ENCODE measurements at regions not wholly inside any gene's neighbourhood (a gene's known extent, or its start where the extent isn't known, plus 50 kb on each side); places are given as distances from the start of the nearest gene placed in this dataset.
"Not testable (repeated sequence)": the region's sequence is repeated elsewhere in the genome, so short reads cannot be mapped to it uniquely, and the experiment has no call there.

GRCh38 chr2:226466124-226466523 lies 333.5 kb downstream of the IRS1 start:
- Histone ChIP-seq H3K4me1 (ENCODE audit: insufficient read depth, insufficient read length) (no peaks in the 10 kb centered on the region), H3K9me3 (ENCODE audit: insufficient read depth, low read length) (no peaks in the 10 kb centered on the region), H3K9ac (ENCODE audit: insufficient read length, low read depth) (no peak overlapping the region), H3K27me3 (ENCODE audit: insufficient read depth, insufficient read length) (no peaks in the 10 kb centered on the region), H3K4me3 (ENCODE audit: insufficient read length, low read depth) (no peak overlapping the region), H3K36me3 (ENCODE audit: insufficient read depth, insufficient read length, low read length) (no peaks in the 10 kb centered on the region)
- TF ChIP-seq ZNF274 (IDR thresholded peaks at IDR 0.05; ENCODE audit: low read depth, low read length) (no peak), SUZ12 (IDR thresholded peaks at IDR 0.05; ENCODE audit: extremely low read depth, insufficient read depth, insufficient read length) (no peak), YY1 (IDR thresholded peaks at IDR 0.05; ENCODE audit: insufficient read depth, insufficient read length) (no peak)
- no peak for DNase-seq (ENCODE audit: low read depth, low spot score)

- Histone ChIP-seq H3K27me3 (ENCODE audit: insufficient read depth, insufficient read length) (no peaks in the 10 kb centered on the region), H3K4me1 (ENCODE audit: insufficient read depth, insufficient read length) (no peaks in the 10 kb centered on the region), H3K9me3 (ENCODE audit: insufficient read depth, low read length) (no peaks in the 10 kb centered on the region), H3K9ac (ENCODE audit: insufficient read length, low read depth) (no peak overlapping the region), H3K36me3 (ENCODE audit: insufficient read depth, insufficient read length, low read length) (no peaks in the 10 kb centered on the region), H3K4me3 (ENCODE audit: insufficient read length, low read depth) (no peak overlapping the region)
- DNase-seq (ENCODE audit: low read depth, low spot score) = no peak
- TF ChIP-seq SUZ12 (IDR thresholded peaks at IDR 0.05; ENCODE audit: extremely low read depth, insufficient read depth, insufficient read length) (no peak), YY1 (IDR thresholded peaks at IDR 0.05; ENCODE audit: insufficient read depth, insufficient read length) (no peak), ZNF274 (IDR thresholded peaks at IDR 0.05; ENCODE audit: low read depth, low read length) (no peak)
These were observed 335.2 kb downstream of the IRS1 start for GRCh38 chr2:226464380-226464779.

GRCh38 chr2:226463154-226463553 lies 336.5 kb downstream of the IRS1 start:
- Histone ChIP-seq H3K36me3 (ENCODE audit: insufficient read depth, insufficient read length, low read length) (no peaks in the 10 kb centered on the region), H3K4me1 (ENCODE audit: insufficient read depth, insufficient read length) (no peaks in the 10 kb centered on the region), H3K9me3 (ENCODE audit: insufficient read depth, low read length) (no peaks in the 10 kb centered on the region), H3K9ac (ENCODE audit: insufficient read length, low read depth) (no peak overlapping the region), H3K4me3 (ENCODE audit: insufficient read length, low read depth) (no peak overlapping the region), H3K27me3 (ENCODE audit: insufficient read depth, insufficient read length) (no peaks in the 10 kb centered on the region)
- TF ChIP-seq ZNF274 (IDR thresholded peaks at IDR 0.05; ENCODE audit: low read depth, low read length) = no peak
- no peak for TF ChIP-seq SUZ12 (IDR thresholded peaks at IDR 0.05; ENCODE audit: extremely low read depth, insufficient read depth, insufficient read length)
- TF ChIP-seq YY1 (IDR thresholded peaks at IDR 0.05; ENCODE audit: insufficient read depth, insufficient read length) = no peak
- no peak for DNase-seq (ENCODE audit: low read depth, low spot score)

GRCh38 chr2:226461981-226462380 lies 337.6 kb downstream of the IRS1 start:
- Histone ChIP-seq H3K36me3 (ENCODE audit: insufficient read depth, insufficient read length, low read length) (no peaks in the 10 kb centered on the region), H3K27me3 (ENCODE audit: insufficient read depth, insufficient read length) (no peaks in the 10 kb centered on the region), H3K4me1 (ENCODE audit: insufficient read depth, insufficient read length) (no peaks in the 10 kb centered on the region), H3K4me3 (ENCODE audit: insufficient read length, low read depth) (no peak overlapping the region), H3K9me3 (ENCODE audit: insufficient read depth, low read length) (no peaks in the 10 kb centered on the region), H3K9ac (ENCODE audit: insufficient read length, low read depth) (no peak overlapping the region)
- TF ChIP-seq SUZ12 (IDR thresholded peaks at IDR 0.05; ENCODE audit: extremely low read depth, insufficient read depth, insufficient read length) (no peak), YY1 (IDR thresholded peaks at IDR 0.05; ENCODE audit: insufficient read depth, insufficient read length) (no peak), ZNF274 (IDR thresholded peaks at IDR 0.05; ENCODE audit: low read depth, low read length) (no peak)
- no peak for DNase-seq (ENCODE audit: low read depth, low spot score)

- not testable (repeated sequence) for H3K36me3 ChIP-seq (ENCODE audit: insufficient read depth, insufficient read length, low read length); H3K9ac ChIP-seq (ENCODE audit: insufficient read length, low read depth); DNase-seq (ENCODE audit: low read depth, low spot score); H3K27me3 ChIP-seq (ENCODE audit: insufficient read depth, insufficient read length); H3K4me1 ChIP-seq (ENCODE audit: insufficient read depth, insufficient read length); H3K4me3 ChIP-seq (ENCODE audit: insufficient read length, low read depth)
- H3K9me3 ChIP-seq (ENCODE audit: insufficient read depth, low read length) = peaks cover 31% of the 10 kb centered on the region
These were observed 343.5 kb downstream of the IRS1 start for GRCh38 chr2:226456144-226456543.

- no peak for DNase-seq (ENCODE audit: low read depth, low spot score)
- Histone ChIP-seq H3K27me3 (ENCODE audit: insufficient read depth, insufficient read length) (no peaks in the 10 kb centered on the region), H3K4me3 (ENCODE audit: insufficient read length, low read depth) (no peak overlapping the region), H3K9ac (ENCODE audit: insufficient read length, low read depth) (no peak overlapping the region), H3K36me3 (ENCODE audit: insufficient read depth, insufficient read length, low read length) (no peaks in the 10 kb centered on the region), H3K9me3 (ENCODE audit: insufficient read depth, low read length) (peaks cover 38% of the 10 kb centered on the region), H3K4me1 (ENCODE audit: insufficient read depth, insufficient read length) (no peaks in the 10 kb centered on the region)
- TF ChIP-seq ZNF274 (IDR thresholded peaks at IDR 0.05; ENCODE audit: low read depth, low read length) = no peak
These were observed 346.9 kb downstream of the IRS1 start for GRCh38 chr2:226452768-226453167.

- Histone ChIP-seq H3K9ac (ENCODE audit: insufficient read length, low read depth) (no peak overlapping the region), H3K4me3 (ENCODE audit: insufficient read length, low read depth) (no peak overlapping the region), H3K4me1 (ENCODE audit: insufficient read depth, insufficient read length) (no peaks in the 10 kb centered on the region), H3K36me3 (ENCODE audit: insufficient read depth, insufficient read length, low read length) (no peaks in the 10 kb centered on the region), H3K9me3 (ENCODE audit: insufficient read depth, low read length) (peaks cover 38% of the 10 kb centered on the region), H3K27me3 (ENCODE audit: insufficient read depth, insufficient read length) (no peaks in the 10 kb centered on the region)
- no peak for TF ChIP-seq YY1 (IDR thresholded peaks at IDR 0.05; ENCODE audit: insufficient read depth, insufficient read length)
- TF ChIP-seq SUZ12 (IDR thresholded peaks at IDR 0.05; ENCODE audit: extremely low read depth, insufficient read depth, insufficient read length) = no peak
- no peak for TF ChIP-seq ZNF274 (IDR thresholded peaks at IDR 0.05; ENCODE audit: low read depth, low read length)
- DNase-seq (ENCODE audit: low read depth, low spot score) = peak; percentile 55
These were observed 348.1 kb downstream of the IRS1 start for GRCh38 chr2:226451486-226451885.

- H3K27me3 ChIP-seq (ENCODE audit: insufficient read depth, insufficient read length) = no peaks in the 10 kb centered on the region
These were observed 349.5 kb downstream of the IRS1 start for GRCh38 chr2:226450141-226450540.

More at GRCh38 chr2:226450141-226450540, 349.5 kb downstream of the IRS1 start:
- H3K9ac ChIP-seq (ENCODE audit: insufficient read length, low read depth) = no peak overlapping the region
- no peaks in the 10 kb centered on the region for H3K36me3 ChIP-seq (ENCODE audit: insufficient read depth, insufficient read length, low read length)
- no peaks in the 10 kb centered on the region for H3K4me1 ChIP-seq (ENCODE audit: insufficient read depth, insufficient read length)
- TF ChIP-seq ZNF274 (IDR thresholded peaks at IDR 0.05; ENCODE audit: low read depth, low read length) = no peak
- no peak for TF ChIP-seq YY1 (IDR thresholded peaks at IDR 0.05; ENCODE audit: insufficient read depth, insufficient read length)
- TF ChIP-seq SUZ12 (IDR thresholded peaks at IDR 0.05; ENCODE audit: extremely low read depth, insufficient read depth, insufficient read length) = no peak
- DNase-seq (ENCODE audit: low read depth, low spot score) = no peak
- no peak overlapping the region for H3K4me3 ChIP-seq (ENCODE audit: insufficient read length, low read depth)
- H3K9me3 ChIP-seq (ENCODE audit: insufficient read depth, low read length) = peaks cover 38% of the 10 kb centered on the region
